GM18507 (cell line): ENCODE measurements at regions not wholly inside any gene's neighbourhood (a gene's known extent, or its start where the extent isn't known, plus 50 kb on each side); places are given as distances from the start of the nearest gene placed in this dataset.
A peak's percentile ranks its signal among the peaks of the same experiment; 100 is the strongest.
"Not testable (repeated sequence)": the region's sequence is repeated elsewhere in the genome, so short reads cannot be mapped to it uniquely, and the experiment has no call there.

Experiments used
- DNase-seq: peaks from one replicate; pipeline ENCODE4 v3.0.0; 2011; ENCODE audit warnings: low read depth; ENCODE audit not compliant: insufficient read length; ENCODE audit errors: extremely low spot score
- FAIRE-seq: peaks from 2 replicates; lab custom pipeline; 2011; peaks lifted over from hg19 to GRCh38; lab: Jason Lieb, UNC

GRCh38 chr7:136293272-136293671, 316.1 kb upstream of the MTPN start:
- DNase-seq (peak; percentile 11), FAIRE-seq (peak; percentile 74)

GRCh38 chr7:136292365-136292764, 315.2 kb upstream of the MTPN start:
- no peak for DNase-seq
- FAIRE-seq: no peak

GRCh38 chr7:136290351-136290750, 313.2 kb upstream of the MTPN start:
- FAIRE-seq: no peak
- DNase-seq: no peak

- FAIRE-seq: no peak
- DNase-seq: no peak
These were observed 300.9 kb upstream of the MTPN start for GRCh38 chr7:136278057-136278456.

- DNase-seq: no peak
- no peak for FAIRE-seq
These were observed 298.6 kb upstream of the MTPN start for GRCh38 chr7:136275794-136276193.

- DNase-seq (no peak), FAIRE-seq (no peak)
These were observed 297.6 kb upstream of the MTPN start for GRCh38 chr7:136274636-136275345.

GRCh38 chr7:136272934-136273333, 295.8 kb upstream of the MTPN start:
- no peak for FAIRE-seq
- DNase-seq: no peak

- FAIRE-seq (no peak), DNase-seq (no peak)
These were observed 290.7 kb upstream of the MTPN start for GRCh38 chr7:136267822-136268221.

- FAIRE-seq (no peak), DNase-seq (no peak)
These were observed 289.3 kb upstream of the MTPN start for GRCh38 chr7:136266457-136266856.

- FAIRE-seq, DNase-seq: not testable (repeated sequence)
These were observed 287.1 kb upstream of the MTPN start for GRCh38 chr7:136264304-136264703.

- FAIRE-seq, DNase-seq: not testable (repeated sequence)
These were observed 286.1 kb upstream of the MTPN start for GRCh38 chr7:136263112-136263860.

GRCh38 chr7:136260591-136260990, 283.4 kb upstream of the MTPN start:
- not testable (repeated sequence) for FAIRE-seq, DNase-seq

- FAIRE-seq: no peak
These were observed 281.9 kb upstream of the MTPN start for GRCh38 chr7:136259074-136259473.

GRCh38 chr7:136256491-136256890, 279.3 kb upstream of the MTPN start:
- no peak for FAIRE-seq

More at GRCh38 chr7:136259074-136259473, 281.9 kb upstream of the MTPN start:
- no peak for DNase-seq

GRCh38 chr7:136254148-136254547, 277.0 kb upstream of the MTPN start:
- no peak for FAIRE-seq
- no peak for DNase-seq

More at GRCh38 chr7:136256491-136256890, 279.3 kb upstream of the MTPN start:
- no peak for DNase-seq

- DNase-seq (no peak), FAIRE-seq (no peak)
These were observed 274.7 kb upstream of the MTPN start for GRCh38 chr7:136251826-136252225.

- DNase-seq (no peak), FAIRE-seq (no peak)
These were observed 270.1 kb upstream of the MTPN start for GRCh38 chr7:136247211-136247610.

GRCh38 chr7:136245327-136246004, 268.3 kb upstream of the MTPN start:
- no peak for DNase-seq
- FAIRE-seq: no peak

GRCh38 chr7:136234040-136234439, 256.9 kb upstream of the MTPN start:
- no peak for FAIRE-seq

GRCh38 chr7:136230210-136230609, 253.1 kb upstream of the MTPN start:
- DNase-seq (no peak), FAIRE-seq (peak; percentile 44)

More at GRCh38 chr7:136234040-136234439, 256.9 kb upstream of the MTPN start:
- no peak for DNase-seq
